ENCODE measurements at regions not wholly inside any gene's neighbourhood (a gene's known extent, or its start where the extent isn't known, plus 50 kb on each side); places are given as distances from the start of the nearest gene placed in this dataset.

DNA sequence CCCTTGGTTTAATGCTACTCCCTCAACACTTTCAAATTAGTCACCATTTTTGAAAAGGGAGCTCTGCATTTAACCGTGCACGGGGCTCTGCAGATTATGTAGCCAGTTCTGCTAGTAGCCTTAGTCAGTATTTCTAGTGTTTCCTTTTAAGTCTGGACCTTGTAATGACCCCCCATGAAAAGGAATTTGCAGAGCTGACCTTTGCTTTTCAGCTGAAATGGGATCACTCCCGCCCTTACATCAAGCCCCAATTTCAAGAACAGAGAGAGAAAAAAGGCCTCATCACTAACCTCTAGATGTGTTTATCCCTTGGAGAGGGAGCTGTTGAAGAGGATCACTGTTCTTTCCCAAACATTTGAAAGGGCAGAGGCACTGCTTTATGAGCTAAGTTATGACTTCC, 490.7 kb upstream of the BTBD3 start:
- no peak for TF ChIP-seq CTCF (conservative IDR thresholded peaks at IDR 0.05)
- TF ChIP-seq EZH2 (IDR thresholded peaks at IDR 0.05; ENCODE audit: low read depth) = no peak
